Ishikawa (cell line): ENCODE measurements at regions not wholly inside any gene's neighbourhood (a gene's known extent, or its start where the extent isn't known, plus 50 kb on each side); places are given as distances from the start of the nearest gene placed in this dataset.

Source experiments
- EGR1 ChIP-seq: IDR thresholded peaks from 2 replicates; pipeline ENCODE4 v1.6.1; 2012
- NFIC ChIP-seq: IDR thresholded peaks from 2 replicates; pipeline ENCODE4 v1.6.1; 2012
- RAD21 ChIP-seq: IDR thresholded peaks from 2 replicates; pipeline ENCODE4 v1.6.1; 2012; ENCODE audit warnings: low read depth
- YY1 ChIP-seq: IDR thresholded peaks from 2 replicates; pipeline ENCODE4 v1.6.1; 2012; ENCODE audit warnings: low read depth
- TF ChIP-seq, protein P1 (sequence below): IDR thresholded peaks from 2 replicates; pipeline ENCODE4 v1.6.1; 2012

DNA sequence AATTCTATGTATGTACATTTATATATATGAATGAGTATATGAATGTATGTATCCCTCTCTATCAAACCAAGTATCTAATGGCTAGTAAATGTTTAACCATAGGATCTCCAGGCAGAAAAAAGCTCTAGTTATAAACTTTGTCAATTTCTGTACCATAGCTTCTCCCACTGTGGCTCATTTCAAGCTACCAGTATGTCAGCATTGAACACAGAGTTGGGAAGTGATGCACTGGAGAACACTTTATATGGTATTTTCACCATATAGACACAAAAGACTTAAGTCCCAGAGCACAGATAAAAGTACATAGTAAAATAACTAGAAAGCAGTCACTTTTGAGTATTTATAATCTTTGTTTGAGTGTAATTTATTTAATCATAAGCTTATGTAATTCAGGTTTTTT lies 53.9 kb upstream of the ATP8A1 start:
- TF ChIP-seq RAD21 (no peak), EGR1 (no peak), YY1 (no peak), NFIC (no peak)
- TF ChIP-seq, protein P1, sequence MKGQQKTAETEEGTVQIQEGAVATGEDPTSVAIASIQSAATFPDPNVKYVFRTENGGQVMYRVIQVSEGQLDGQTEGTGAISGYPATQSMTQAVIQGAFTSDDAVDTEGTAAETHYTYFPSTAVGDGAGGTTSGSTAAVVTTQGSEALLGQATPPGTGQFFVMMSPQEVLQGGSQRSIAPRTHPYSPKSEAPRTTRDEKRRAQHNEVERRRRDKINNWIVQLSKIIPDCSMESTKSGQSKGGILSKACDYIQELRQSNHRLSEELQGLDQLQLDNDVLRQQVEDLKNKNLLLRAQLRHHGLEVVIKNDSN = no peak
